ENCODE measurements at regions not wholly inside any gene's neighbourhood (a gene's known extent, or its start where the extent isn't known, plus 50 kb on each side); places are given as distances from the start of the nearest gene placed in this dataset.
A peak's percentile ranks its signal among the peaks of the same experiment; 100 is the strongest.

- no peak for DNase-seq (ENCODE audit: low read depth)
- TF ChIP-seq, protein P1, sequence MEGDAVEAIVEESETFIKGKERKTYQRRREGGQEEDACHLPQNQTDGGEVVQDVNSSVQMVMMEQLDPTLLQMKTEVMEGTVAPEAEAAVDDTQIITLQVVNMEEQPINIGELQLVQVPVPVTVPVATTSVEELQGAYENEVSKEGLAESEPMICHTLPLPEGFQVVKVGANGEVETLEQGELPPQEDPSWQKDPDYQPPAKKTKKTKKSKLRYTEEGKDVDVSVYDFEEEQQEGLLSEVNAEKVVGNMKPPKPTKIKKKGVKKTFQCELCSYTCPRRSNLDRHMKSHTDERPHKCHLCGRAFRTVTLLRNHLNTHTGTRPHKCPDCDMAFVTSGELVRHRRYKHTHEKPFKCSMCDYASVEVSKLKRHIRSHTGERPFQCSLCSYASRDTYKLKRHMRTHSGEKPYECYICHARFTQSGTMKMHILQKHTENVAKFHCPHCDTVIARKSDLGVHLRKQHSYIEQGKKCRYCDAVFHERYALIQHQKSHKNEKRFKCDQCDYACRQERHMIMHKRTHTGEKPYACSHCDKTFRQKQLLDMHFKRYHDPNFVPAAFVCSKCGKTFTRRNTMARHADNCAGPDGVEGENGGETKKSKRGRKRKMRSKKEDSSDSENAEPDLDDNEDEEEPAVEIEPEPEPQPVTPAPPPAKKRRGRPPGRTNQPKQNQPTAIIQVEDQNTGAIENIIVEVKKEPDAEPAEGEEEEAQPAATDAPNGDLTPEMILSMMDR (IDR thresholded peaks at IDR 0.05; ENCODE audit: low read depth, low read length, missing control alignments): no peak
- H3K4me3 ChIP-seq (ENCODE audit: low read depth, low read length): no peak overlapping the region
- in situ Hi-C loops (cut with HindIII; ENCODE audit: low sequenced_read_pairs): no loop called here
These were observed 2275.5 kb downstream of the MAT2B start for GRCh38 chr5:165780901-165781300.

GRCh38 chr5:165781738-165782137 is 2276.3 kb downstream of the MAT2B start:
- in situ Hi-C loops (cut with HindIII; ENCODE audit: low sequenced_read_pairs): no loop called here
- peak; percentile 38 for DNase-seq (ENCODE audit: low read depth)
- TF ChIP-seq, protein P1 (IDR thresholded peaks at IDR 0.05; ENCODE audit: low read depth, low read length, missing control alignments): no peak
- H3K4me3 ChIP-seq (ENCODE audit: low read depth, low read length): peak overlapping the region; percentile 7

GRCh38 chr5:165783024-165783423 is 2277.6 kb downstream of the MAT2B start:
- TF ChIP-seq, protein P1 (IDR thresholded peaks at IDR 0.05; ENCODE audit: low read depth, low read length, missing control alignments): no peak
- DNase-seq (ENCODE audit: low read depth): no peak
- no peak overlapping the region for H3K4me3 ChIP-seq (ENCODE audit: low read depth, low read length)
- in situ Hi-C loops (cut with HindIII; ENCODE audit: low sequenced_read_pairs): no loop called here

DNA sequence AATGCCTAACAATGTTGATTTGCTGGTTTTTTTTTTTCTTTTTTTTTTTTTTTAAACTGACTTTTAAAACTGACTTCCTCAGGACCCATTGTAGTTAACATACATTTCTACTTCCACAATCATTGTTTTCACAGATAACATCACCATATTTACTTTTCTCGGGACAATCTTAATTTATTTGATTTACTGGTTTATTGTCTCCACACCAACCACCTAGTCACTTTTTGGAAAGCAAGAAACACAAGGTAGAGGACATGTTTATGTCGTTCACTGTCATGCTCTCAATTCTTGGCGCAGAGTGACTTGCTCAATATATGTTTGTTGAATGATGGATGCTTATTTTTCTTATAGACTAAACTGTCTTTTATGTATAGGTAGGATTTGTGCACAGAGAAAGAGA is 2280.7 kb downstream of the MAT2B start:
- no peak for DNase-seq (ENCODE audit: low read depth)
- TF ChIP-seq, protein P1 (IDR thresholded peaks at IDR 0.05; ENCODE audit: low read depth, low read length, missing control alignments): no peak
- in situ Hi-C loops (cut with HindIII; ENCODE audit: low sequenced_read_pairs): no loop called here
- H3K4me3 ChIP-seq (ENCODE audit: low read depth, low read length): no peak overlapping the region

DNA sequence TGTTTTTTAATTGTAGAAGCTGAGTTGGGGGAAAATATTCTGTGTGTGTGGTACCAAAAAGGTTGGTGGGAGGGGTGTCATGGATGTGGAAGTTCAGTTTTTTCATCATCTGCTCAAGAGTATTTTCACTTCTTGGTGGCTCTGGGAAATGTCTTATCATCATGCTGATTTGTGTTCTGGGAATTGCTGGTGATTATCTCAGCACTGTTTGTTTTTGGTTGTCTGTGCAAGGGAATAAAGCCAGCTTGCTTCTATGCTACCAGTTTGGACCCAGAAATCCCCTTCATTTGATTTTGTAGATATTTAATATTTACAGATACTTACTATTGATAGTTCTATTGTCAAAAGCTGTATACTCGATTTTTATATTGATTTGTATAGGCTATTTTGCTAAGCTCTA is 2289.7 kb downstream of the MAT2B start:
- no peak overlapping the region for H3K4me3 ChIP-seq (ENCODE audit: low read depth, low read length)
- in situ Hi-C loops (cut with HindIII; ENCODE audit: low sequenced_read_pairs): no loop called here
- no peak for DNase-seq (ENCODE audit: low read depth)
- TF ChIP-seq, protein P1 (IDR thresholded peaks at IDR 0.05; ENCODE audit: low read depth, low read length, missing control alignments): no peak

GRCh38 chr5:165805756-165806155 is 2300.3 kb downstream of the MAT2B start:
- in situ Hi-C loops (cut with HindIII; ENCODE audit: low sequenced_read_pairs): no loop called here
- H3K4me3 ChIP-seq (ENCODE audit: low read depth, low read length): no peak overlapping the region
- TF ChIP-seq, protein P1 (IDR thresholded peaks at IDR 0.05; ENCODE audit: low read depth, low read length, missing control alignments): no peak
- no peak for DNase-seq (ENCODE audit: low read depth)

DNA sequence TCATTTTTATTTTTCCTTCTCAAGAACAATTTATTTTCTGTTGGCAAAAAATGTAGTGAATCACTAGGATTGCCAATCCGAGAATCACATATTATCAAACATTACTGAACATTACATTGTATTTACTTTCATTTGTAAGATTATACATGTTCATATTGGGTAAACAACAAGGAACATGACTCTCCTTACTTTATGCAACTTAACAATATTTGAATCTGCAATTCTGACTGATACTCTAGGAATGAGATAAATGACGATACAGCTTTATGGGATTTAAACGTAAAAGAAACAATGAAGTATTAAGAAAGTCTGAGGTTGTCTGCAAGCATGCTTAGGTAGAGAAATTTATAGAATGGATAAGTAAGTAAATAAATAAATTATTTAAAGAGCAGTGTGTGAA is 2302.9 kb downstream of the MAT2B start:
- TF ChIP-seq, protein P1 (IDR thresholded peaks at IDR 0.05; ENCODE audit: low read depth, low read length, missing control alignments): no peak
- H3K4me3 ChIP-seq (ENCODE audit: low read depth, low read length): no peak overlapping the region
- in situ Hi-C loops (cut with HindIII; ENCODE audit: low sequenced_read_pairs): no loop called here
- DNase-seq (ENCODE audit: low read depth): no peak

All from astrocyte of the cerebellum (primary cell).